ENCODE measurements at regions not wholly inside any gene's neighbourhood (a gene's known extent, or its start where the extent isn't known, plus 50 kb on each side); places are given as distances from the start of the nearest gene placed in this dataset.
A peak's percentile ranks its signal among the peaks of the same experiment; 100 is the strongest.

DNA sequence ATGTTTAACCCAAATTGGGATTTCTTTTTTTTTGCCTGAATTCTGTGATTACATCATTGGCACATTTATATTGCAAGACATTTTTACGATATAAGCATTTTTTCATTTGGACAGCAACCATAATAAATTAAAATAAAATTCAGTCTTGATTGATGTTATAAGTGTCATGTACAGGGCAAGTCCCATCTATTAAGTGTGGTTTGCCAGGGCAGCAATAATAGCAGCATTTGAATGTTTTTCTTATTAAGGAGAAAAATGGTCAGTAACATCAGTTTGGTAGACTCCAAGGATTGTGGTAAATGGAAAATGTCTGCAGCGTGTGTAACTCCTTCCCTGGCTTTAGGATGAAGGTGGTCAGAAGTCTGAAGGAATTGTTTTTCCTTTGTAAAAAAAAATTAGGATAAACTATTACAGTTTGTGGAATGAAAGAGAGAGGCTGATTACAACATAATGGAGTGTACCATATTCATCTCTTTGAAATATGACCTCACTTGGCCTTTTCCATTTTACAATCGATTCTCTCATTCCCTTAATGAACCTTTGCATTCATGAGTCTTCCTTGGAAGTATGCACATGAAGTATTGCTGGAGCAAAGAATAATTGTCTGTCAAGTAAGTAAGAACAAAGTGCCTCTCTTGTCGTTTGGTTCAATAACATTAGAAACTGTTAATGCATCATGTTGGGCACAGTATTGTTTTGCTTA lies 405.4 kb upstream of the THRB start:
- no peak for ATAC-seq
- DNase-seq (ENCODE audit: low spot score) = no peak

DNA sequence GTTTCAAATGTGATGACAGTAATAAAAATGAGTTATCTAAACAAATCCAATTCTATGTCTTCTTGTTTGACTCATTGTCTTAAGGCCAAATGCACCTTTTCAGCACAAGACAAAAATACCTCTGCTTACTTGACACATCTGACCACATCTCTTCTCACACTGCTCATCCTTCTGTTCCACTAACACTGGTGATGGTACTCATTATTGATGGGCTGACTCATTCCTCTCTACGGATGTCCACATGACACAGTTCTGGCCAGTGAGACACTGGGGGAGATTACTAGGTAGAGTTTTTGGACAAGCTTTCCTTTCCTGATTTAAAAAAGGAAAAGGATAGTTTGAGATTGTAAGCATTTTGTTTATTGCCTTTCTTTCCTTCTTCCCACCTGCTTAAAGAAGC lies 410.6 kb upstream of the THRB start:
- no peak for ATAC-seq
- no peak for DNase-seq (ENCODE audit: low spot score)

DNA sequence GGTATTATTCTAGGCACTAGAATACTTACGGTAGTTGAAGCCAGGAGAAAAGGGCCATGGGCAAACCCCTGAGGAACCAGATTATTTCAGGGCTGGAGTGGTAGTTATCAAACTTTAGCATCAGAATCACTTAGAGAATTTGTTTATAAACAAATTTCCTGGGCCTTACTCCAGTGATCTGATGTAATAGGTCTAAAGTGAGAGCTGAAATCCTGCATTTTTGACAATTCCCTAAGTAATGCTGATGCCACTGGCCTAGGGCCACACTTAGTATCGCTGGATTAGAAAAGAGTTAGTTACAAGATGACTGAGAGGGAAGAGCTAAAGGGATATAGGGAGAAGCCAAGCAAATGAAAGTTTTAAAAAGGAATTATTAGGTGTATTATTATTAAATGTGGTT lies 412.5 kb upstream of the THRB start:
- DNase-seq (ENCODE audit: low spot score) (no peak), ATAC-seq (no peak)

DNA sequence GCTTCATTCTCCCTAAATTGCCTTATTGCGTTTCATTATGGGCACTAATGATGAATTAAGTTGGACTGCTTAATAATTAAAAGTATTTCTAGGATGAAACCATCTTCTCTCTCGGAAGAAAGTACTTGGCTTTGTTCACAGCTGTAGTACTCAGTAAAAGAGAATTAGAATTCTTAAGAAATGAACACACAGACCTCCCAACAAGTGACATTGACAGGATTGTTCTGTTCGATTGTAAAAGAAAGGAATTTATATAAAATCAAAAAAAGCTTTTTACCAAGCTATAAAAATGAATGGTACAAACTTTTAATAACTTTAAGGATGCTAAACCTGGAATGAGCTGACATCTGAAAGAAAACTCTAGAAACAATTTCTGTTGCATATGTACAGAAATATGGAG lies 416.4 kb upstream of the THRB start:
- DNase-seq (ENCODE audit: low spot score) (no peak), ATAC-seq (no peak)

DNA sequence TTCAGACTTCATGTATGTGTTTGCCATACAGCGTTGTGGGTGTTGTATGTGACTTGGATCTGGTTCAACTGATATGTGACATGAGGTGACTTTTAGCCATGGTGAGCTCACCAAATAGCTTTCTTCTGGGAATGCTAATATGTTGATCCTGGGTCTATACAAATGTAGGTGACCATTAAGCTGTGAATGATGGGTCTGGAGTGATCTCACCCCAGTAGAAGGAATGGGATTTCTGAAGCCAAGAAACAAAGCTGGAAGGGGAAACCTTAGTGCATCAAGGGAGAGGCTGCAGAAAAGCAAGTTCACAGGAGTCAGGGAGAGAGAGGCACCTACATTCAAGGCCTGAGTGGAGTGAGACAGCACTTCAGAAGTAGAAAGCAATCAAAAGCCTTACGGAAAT lies 421.0 kb upstream of the THRB start:
- ATAC-seq = no peak
- DNase-seq (ENCODE audit: low spot score) = no peak

DNA sequence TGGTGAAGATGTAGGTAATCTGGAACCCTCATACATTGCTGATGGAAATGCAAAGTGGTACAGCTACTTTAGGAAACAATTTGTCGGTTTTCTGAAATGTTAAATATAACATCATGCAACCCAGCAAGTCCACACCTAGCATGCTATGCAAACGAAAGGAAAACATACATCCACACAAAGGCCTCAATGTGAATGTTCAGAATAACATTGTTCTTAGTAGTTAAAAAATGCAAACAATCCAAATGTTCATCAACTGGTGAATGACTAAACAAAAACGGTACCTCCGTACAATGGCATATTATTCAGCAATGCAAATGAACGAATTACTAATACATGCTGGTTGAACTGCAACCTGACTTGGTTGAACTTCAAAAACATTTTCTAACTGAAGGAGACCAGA lies 423.3 kb upstream of the THRB start:
- no peak for ATAC-seq
- no peak for DNase-seq (ENCODE audit: low spot score)

DNA sequence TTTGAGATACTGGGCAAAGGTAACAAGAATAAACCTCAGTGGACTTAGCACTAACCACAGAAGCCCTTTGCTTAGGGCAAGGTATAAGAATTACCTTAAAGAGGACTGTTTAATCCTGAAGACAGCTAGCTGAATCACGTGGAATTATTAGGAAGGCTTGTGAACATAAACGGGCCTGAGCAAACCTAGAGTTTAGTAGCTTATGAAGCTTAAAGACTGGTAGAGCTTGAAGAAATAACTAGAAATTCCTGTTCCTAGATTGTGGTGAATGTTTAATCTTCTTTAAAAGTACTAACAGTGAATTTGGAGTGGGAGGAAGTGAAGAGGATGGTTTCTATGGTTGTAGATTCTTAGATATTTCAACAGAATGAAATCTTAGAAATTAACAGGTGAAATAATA lies 428.9 kb upstream of the THRB start:
- no peak for ATAC-seq
- no peak for DNase-seq (ENCODE audit: low spot score)

DNA sequence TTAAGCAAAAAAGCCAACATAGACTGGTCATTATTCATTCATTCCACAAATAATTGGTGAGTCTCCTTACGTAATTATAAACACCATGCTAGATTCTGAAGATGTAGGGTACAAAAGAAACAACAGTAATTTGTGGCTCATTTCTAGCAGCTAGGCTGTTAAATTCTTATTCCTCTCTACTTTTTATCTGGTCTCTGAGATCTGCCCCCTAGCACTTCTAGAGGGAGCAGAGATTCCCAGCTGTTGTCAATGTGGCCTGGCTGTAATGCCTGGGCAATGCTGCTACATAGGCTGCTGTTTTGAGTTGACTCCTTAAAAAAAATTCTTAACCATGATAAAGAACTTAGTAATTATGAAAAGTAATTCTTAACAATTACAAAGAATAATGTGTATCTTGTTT lies 434.9 kb upstream of the THRB start:
- ATAC-seq (no peak), DNase-seq (ENCODE audit: low spot score) (no peak)

DNA sequence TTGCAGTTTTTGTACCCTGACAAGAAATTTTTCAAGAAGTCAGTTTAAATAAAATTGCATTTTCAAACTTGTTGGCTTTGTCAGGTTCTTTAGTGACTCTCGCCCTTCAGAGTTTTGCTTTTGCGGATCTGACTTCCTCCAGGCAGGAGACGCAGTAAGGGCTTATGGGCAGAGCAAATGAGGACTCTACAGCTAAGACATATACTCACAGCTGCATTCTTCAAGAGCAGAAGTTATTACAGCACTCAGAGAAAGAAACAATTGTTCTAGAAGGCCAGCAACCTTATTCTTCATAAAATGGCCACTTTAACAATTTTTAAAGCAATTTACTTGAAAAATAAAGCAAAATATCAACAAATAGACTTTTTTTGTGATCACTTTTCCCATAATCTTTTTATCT lies 438.8 kb upstream of the THRB start:
- DNase-seq (ENCODE audit: low spot score) (no peak), ATAC-seq (no peak)

DNA sequence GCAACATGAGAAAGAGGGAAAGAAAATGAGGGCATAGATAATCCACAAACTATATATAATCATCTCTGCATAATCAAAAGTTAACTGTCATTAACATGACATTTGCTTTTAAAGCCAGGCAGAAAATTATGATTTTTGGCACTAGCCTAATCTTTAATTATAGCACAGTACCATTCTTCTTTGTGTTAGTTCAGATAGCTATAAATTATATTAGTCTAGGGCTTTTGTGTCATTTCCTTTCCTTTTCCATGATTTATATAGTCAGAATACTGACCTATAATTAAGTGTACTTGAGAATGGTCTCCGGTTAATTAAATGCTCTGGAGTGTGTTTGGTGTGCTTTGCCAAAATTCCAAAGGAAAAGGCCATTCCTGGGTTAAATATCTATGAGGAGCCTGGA lies 441.9 kb upstream of the THRB start:
- no peak for ATAC-seq
- DNase-seq (ENCODE audit: low spot score) = no peak

DNA sequence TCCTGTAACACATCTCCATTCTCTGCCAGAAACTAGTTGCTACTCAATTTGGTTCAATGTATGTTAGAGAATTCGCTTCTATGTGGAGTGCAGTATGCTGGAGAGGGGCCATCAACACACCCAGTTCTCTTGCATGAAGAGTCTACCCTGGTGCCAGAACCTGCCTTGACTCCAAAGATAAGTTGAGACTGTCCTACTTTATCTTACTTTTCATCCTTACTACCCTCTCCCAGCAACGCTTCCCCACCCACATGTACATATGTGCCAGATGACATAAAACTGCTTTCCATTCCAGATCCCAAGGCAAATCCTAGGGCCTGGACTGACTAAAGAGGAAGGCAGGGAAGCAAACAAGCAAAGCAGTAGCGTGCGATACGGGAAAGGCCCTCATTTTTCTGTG lies 442.6 kb upstream of the THRB start:
- no peak for ATAC-seq
- no peak for DNase-seq (ENCODE audit: low spot score)

DNA sequence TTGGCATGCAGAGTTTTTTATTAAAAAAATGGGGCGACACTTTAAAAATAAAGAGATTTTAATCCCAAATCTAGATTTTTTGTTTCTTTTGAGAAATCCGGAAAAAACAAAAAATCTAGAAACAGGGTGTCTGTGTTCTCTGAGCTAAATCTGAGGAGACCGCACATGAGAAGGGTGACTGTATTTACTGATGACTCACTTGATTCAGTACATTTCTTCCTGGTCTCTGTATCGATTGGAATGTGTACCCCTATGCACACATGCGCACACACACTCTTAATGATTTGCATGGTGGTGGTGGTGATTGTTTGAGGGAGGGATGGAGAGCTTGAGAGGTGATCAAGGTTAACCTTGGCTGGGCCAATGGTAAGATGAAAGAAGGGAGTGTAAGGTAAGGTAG lies 443.1 kb upstream of the THRB start:
- ATAC-seq = no peak
- no peak for DNase-seq (ENCODE audit: low spot score)

DNA sequence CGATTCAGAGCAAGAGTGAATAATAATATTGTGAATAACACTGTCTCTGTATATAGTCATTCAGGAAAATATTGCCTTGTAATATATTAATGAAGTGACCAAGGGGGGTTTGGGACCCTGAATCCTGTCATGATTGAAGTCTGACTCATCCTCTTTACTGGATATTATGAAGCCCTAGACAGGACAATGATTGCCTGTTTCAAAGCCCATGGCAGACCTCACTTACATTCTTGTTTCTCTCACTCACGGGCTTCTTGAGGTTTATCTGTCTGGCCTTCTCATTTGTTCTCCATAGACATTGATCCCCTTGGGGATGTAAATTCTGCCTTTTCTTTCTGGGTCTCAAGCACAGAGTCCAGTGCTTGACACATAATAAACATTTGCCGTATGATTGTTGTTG lies 449.3 kb upstream of the THRB start:
- DNase-seq (ENCODE audit: low spot score) (no peak), ATAC-seq (no peak)

DNA sequence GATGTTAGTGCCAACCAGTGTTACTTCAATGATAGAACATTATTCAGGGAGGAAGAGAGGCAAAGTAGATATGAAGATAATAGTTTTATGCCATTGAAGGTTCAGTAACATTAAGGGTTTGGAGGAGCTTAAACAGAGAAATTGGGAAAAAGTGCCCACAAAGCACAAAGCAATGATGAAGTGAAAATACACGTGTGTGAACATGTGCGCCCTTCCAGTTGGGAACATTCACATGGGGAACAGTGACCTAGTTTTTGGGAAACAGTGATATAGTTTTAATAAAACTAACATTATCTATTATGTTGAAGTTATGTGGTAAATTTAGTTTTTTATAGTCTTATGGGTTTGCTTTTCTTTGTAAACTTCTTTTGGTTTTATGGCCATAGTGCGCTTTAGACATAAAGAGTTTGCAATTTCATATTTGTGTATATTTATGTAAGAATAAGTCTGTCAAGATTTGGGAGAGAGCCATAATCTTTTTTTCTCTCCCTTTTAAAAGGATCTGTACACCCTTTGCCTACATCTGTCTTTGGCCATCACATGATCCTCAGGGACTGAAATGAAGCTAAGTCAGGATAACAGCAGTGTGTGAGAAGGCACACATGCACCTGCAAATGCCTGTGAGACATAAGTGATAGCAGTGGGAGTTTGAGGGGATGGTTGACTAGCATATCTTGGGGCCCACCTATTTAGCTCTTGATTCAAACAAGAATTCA lies 450.3 kb upstream of the THRB start:
- DNase-seq (ENCODE audit: low spot score) = no peak
- no peak for ATAC-seq

DNA sequence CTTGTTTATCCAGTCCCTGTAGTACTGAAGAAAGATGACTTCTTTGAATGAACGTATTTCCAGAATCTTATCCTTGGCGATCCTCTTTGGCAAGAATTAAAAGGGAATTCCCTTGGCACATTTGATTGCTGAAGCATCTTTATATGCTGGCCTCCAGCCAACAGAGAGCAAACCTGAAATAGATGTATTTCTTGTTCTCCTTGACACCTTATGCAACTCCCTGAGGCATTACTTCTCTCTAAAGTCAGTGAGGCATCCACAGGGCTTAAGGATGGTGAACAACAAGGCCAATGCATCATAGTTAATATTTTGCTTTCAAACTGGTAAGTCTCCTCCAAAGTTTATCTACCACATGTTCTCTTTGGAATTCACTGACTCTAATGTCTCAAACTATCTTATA lies 450.9 kb upstream of the THRB start:
- ATAC-seq = no peak
- DNase-seq (ENCODE audit: low spot score) = no peak

DNA sequence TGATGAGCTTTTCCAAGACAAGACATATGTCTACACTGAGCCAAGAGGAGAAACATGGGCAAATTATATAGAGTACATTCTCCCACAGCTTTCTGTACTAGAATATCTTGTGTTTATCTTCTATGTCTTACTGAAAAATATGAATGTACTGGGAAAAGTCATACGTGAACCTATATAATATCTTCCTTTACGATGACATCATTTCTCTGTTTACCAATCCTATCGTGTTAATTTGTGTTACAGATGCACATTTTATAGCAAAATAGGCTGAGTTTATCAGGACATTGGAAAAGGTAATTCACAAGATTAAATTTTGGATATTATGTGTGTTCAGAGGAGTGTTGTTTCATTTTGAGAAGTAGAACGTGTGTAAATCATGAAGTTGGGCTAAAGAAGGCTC lies 452.5 kb upstream of the THRB start:
- ATAC-seq = no peak
- DNase-seq (ENCODE audit: low spot score) = no peak

DNA sequence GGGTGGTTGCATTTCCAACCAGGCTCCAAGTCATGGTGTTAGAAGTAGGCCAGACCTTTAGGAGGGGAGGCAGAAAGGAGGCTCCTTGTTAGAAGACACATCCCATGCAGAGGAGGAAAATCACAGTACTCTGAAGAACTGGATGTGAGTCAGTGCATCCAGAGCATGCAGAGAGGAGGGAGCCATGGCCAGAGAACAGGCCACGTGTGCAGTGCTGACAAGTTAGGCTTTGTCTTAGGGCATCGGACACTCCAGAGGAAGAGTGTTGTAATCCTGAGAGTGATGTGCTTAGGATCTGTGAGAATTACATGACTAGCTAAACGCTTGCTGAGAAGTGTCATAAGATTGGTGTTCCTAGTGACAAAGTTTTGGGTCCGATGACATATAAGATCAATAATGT lies 456.5 kb upstream of the THRB start:
- no peak for ATAC-seq
- DNase-seq (ENCODE audit: low spot score) = no peak

DNA sequence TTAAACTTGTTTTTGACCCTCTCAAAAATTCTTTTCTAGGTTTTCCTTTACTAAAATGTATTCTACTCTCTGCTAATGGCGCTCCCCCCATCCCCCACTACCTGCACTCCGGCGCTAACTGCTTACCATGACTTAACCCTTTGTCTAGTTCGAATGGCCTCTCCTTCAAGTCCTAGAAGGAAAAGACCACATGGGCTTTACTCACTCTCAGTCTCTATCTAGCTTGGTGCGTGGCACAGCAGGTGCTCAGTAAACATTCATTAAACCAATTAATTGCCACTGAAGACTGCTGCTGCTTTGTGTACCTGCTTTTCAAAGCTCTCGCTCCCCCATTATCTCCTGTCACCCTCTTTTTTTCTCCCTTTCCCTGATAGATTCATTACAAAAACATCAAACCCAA lies 457.7 kb upstream of the THRB start:
- ATAC-seq = no peak

DNA sequence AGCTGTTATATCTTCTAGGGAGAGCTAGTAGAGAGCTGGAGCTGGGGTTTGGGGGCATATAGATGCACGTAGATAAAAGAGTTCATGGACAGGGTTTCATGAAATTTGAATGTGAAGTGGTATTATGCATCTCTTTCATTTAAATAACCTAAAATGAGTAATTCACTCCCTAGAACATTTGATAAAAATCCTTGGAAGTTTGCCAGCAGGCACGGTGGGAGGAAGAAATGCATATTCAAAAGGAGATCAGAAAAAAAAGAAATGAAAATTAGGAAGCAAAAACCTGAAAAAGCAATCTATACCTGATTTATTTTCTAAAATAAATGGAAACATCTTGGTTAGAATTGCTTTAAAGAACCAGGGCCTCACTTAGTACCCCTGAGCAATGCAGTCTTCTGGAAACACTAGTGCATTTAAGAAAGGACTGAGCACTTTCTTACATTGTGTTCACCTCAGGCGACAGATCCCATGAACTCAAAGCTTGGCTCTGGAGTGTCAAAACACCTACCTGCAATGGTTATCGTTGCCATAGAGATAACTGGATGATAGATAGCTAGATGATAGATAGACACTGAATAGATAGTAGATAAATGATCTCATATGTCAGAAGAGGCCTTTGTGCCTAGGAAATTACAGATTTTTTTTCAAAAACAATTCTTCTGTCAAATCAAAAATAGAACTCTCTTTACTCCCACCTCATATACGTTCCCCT lies 458.6 kb upstream of the THRB start:
- no peak for ATAC-seq
- DNase-seq (ENCODE audit: low spot score) = no peak

More for the DNA sequence above, 457.7 kb upstream of the THRB start:
- DNase-seq (ENCODE audit: low spot score) = no peak

DNA sequence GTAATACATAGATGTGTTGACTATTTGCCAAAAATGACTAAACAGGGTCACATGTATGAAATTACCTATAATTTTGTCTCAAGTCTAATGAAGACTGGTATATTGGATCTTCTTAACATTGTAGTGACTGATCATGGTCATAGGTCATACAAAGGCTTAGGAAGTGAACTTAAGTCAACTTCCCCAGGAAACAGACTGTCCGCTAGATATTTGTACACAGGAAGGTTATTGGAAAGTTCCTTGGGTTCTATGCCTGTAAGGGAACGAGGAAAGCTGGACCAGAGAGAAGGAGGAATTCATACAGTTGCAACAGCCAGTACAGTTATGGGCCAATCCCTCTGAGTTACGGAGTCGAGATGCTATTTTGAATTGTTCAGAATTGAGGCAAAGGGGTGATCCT lies 462.0 kb upstream of the THRB start:
- DNase-seq (ENCODE audit: low spot score) = no peak
- ATAC-seq = peak; percentile 51

DNA sequence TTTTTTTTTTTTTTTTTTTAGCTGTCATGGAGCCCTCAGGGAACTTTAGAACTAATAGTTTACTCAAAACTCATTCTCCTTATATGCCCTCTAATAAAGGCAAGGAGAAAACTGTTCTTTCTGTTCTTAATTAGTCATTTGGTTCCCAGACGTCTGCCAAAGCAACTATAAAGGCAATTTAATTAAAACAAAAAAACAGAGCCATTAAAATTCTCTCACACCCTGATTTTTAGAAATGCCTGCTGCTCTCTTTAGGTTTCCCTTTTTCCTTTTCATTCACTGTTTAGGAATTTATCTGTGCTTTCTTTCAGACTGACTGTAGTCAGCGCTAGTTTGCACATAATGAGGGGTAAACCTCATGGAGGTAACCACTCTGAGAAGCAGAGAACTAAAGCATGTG lies 463.6 kb upstream of the THRB start:
- no peak for ATAC-seq

DNA sequence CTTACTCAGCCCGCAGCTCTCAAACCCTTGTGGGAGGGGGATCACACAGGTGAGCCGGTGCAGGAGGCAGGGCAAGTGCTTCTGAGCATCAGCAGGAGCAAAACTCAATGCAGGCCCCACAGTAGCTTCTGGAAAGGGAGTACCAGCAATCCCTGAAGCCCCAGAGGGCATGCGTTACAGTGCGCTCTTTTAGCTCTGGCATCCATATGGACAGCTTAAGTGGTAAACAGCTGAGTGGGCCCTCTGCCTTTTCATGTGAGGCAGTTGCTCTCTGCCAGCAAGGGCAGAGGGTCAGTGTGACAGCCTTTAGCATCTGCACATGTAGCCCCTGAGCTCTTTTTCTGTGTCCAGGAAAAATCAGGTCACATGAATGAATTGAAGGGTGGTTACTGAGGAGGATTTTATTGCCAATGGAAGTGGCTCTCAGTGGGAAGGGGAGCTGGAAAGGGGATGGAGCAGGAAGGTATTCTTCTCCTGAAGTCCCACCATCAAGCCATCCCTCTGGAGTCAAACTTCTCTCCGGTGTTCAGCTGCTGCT lies 464.3 kb upstream of the THRB start:
- ATAC-seq (no peak), DNase-seq (ENCODE audit: low spot score) (no peak)

More for the DNA sequence above, 463.6 kb upstream of the THRB start:
- DNase-seq (ENCODE audit: low spot score) = no peak
